GM23248 (cell line): ENCODE measurements at regions not wholly inside any gene's neighbourhood (a gene's known extent, or its start where the extent isn't known, plus 50 kb on each side); places are given as distances from the start of the nearest gene placed in this dataset.

Source experiments
- EZH2 ChIP-seq: fragments of 200-600 bp; sonication (generic); IDR thresholded peaks from 2 replicates; pipeline ENCODE4 v1.6.1; 2018; ENCODE audit warnings: antibody characterized with exemption, mild to moderate bottlenecking; ENCODE audit not compliant: insufficient read depth, poor library complexity, severe bottlenecking
- EZH2phosphoT487 ChIP-seq: fragments of 200-600 bp; sonication (generic); IDR thresholded peaks from 2 replicates; pipeline ENCODE4 v1.6.1; 2018; ENCODE audit warnings: antibody characterized with exemption, moderate library complexity, mild to moderate bottlenecking, low read depth; ENCODE audit not compliant: insufficient read depth

DNA sequence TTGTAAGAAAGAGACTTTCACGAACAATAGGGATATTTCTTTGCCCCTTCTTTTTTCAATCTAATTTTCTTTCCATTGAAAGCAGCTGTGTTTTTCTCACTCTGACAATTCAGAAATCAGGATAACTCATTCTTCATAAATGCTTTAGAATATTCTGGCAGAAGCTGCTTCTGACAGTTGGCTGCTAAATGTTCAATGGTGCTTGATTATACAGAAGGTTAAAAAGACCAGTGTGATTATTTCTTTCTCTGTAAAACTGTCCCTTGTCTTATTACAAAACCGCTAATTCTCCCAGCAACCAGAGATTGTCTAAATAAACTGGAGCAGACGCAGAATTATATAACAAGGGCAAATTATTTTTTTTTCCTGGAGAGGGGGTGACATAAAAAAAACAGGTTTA lies 394.4 kb downstream of the SPRY2 start:
- TF ChIP-seq EZH2, result no peak
- no peak for TF ChIP-seq EZH2phosphoT487
